Stimulated activated naive CD8-positive, alpha-beta T cell treated with anti-CD3 and anti-CD28 coated beads, Interleukin-15, Interleukin-2, amounts not matched to agents 100 ng/mL and 50 ng/mL, for 24 hours (primary cell): ENCODE measurements at regions not wholly inside any gene's neighbourhood (a gene's known extent, or its start where the extent isn't known, plus 50 kb on each side); places are given as distances from the start of the nearest gene placed in this dataset.

Experiments
- H3K27ac Mint-ChIP-seq: one replicate; pipeline ENCODE4 v1.8.0; 2021; ENCODE audit warnings: mild to moderate bottlenecking, mixed read lengths
- H3K27me3 Mint-ChIP-seq: one replicate; pipeline ENCODE4 v1.8.0; 2021; ENCODE audit warnings: mixed read lengths
- H3K36me3 Mint-ChIP-seq: one replicate; pipeline ENCODE4 v1.8.0; 2021; ENCODE audit warnings: low read depth, mixed read lengths
- H3K4me1 Mint-ChIP-seq: one replicate; pipeline ENCODE4 v1.8.0; 2021; ENCODE audit warnings: low read depth, mixed read lengths
- H3K4me3 Mint-ChIP-seq: one replicate; pipeline ENCODE4 v1.8.0; 2021; ENCODE audit warnings: mild to moderate bottlenecking, mixed read lengths
- H3K9me3 Mint-ChIP-seq: one replicate; pipeline ENCODE4 v1.8.0; 2021; ENCODE audit warnings: mixed read lengths

GRCh38 chr13:63124863-63125262 is 1709.2 kb upstream of the PCDH20 start:
- Mint-ChIP-seq H3K36me3 (no peaks in the 10 kb centered on the region), H3K27me3 (no peaks in the 10 kb centered on the region), H3K4me3 (no peak overlapping the region), H3K9me3 (no peaks in the 10 kb centered on the region), H3K27ac (no peak overlapping the region), H3K4me1 (no peaks in the 10 kb centered on the region)

GRCh38 chr13:63120883-63121282 is 1705.2 kb upstream of the PCDH20 start:
- Mint-ChIP-seq H3K4me3 (no peak overlapping the region), H3K27ac (no peak overlapping the region), H3K27me3 (no peaks in the 10 kb centered on the region), H3K36me3 (no peaks in the 10 kb centered on the region), H3K9me3 (no peaks in the 10 kb centered on the region), H3K4me1 (no peaks in the 10 kb centered on the region)

DNA sequence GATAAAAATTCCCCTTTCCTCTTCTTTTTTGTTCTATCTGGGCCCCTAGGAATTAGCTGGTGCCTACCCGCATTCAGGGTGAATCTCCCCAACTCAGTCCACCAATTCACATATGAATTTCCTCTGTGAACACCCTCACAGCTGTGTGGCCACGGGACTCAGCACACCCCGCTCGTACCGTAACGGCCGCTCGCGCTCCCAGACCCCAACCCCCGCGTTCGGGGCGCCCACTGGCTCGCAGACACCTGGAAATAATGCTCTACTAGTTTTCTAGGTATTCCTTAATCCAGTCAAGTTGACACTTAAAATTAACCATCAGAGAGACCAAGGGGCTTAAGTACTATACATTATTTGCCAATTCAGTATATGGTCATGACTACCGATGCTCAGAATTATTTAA is 1702.1 kb upstream of the PCDH20 start:
- no peak overlapping the region for H3K4me3 Mint-ChIP-seq
- H3K27me3 Mint-ChIP-seq: no peaks in the 10 kb centered on the region
- H3K4me1 Mint-ChIP-seq: no peaks in the 10 kb centered on the region
- H3K9me3 Mint-ChIP-seq: peaks cover 5% of the 10 kb centered on the region
- H3K27ac Mint-ChIP-seq: no peak overlapping the region
- H3K36me3 Mint-ChIP-seq: no peaks in the 10 kb centered on the region

DNA sequence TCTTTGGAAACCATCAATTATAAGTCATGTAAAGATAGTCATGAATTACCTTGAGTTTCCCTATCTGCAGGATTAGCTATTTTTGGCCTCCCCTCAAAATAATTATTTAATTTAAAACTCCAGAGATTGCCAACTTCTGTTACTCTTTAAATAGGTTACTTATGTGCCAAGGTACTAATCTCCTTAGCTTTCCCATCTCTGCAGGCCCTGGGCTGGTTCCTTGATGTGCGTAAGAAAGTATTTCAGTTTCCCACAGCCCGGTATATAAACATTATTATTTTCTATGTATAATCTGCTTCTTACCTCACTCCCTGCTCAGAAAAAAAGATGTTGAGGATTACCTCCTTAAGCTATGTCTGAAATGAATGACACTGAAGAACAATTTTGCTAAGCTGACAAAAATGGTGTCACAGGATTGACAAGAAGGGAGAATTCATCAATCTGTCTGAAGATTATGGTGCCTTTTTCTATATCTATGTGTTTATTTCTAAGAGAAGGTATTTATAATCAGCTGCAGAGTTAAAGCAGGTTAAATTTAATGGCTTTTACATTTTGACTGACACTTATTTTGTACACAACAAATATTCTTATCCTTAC is 1697.2 kb upstream of the PCDH20 start:
- Mint-ChIP-seq H3K27me3 (no peaks in the 10 kb centered on the region), H3K27ac (no peak overlapping the region), H3K36me3 (no peaks in the 10 kb centered on the region), H3K4me1 (no peaks in the 10 kb centered on the region), H3K9me3 (peaks cover 5% of the 10 kb centered on the region), H3K4me3 (no peak overlapping the region)

GRCh38 chr13:63110466-63110865 is 1694.8 kb upstream of the PCDH20 start:
- Mint-ChIP-seq H3K9me3 (peaks cover 5% of the 10 kb centered on the region), H3K4me3 (no peak overlapping the region), H3K27ac (no peak overlapping the region), H3K36me3 (no peaks in the 10 kb centered on the region), H3K4me1 (no peaks in the 10 kb centered on the region), H3K27me3 (no peaks in the 10 kb centered on the region)

GRCh38 chr13:63107179-63107943 is 1691.7 kb upstream of the PCDH20 start:
- H3K27ac Mint-ChIP-seq: no peak overlapping the region

DNA sequence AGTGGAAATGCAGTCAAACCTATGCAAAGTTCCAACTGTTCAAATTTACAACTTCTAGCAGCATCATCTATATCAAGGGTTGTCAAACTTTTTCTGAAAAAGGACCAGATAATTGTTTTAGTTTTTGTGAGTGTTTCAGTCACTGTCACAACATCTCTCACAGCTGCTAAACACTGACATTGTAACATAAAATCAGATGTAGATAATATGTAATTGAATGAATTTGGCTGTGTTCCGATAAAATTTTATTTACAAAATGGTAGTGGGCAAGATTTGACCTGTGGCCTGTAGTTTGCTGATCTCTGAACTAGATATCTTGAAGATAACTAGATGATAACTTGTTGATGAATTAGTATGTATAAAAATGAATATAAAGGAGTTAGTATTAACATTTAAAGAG is 1679.1 kb upstream of the PCDH20 start:
- no peak overlapping the region for H3K4me3 Mint-ChIP-seq
- H3K9me3 Mint-ChIP-seq: no peaks in the 10 kb centered on the region
- no peaks in the 10 kb centered on the region for H3K27me3 Mint-ChIP-seq
- H3K36me3 Mint-ChIP-seq: no peaks in the 10 kb centered on the region
- H3K27ac Mint-ChIP-seq: no peak overlapping the region
- no peaks in the 10 kb centered on the region for H3K4me1 Mint-ChIP-seq

More at GRCh38 chr13:63107179-63107943, 1691.7 kb upstream of the PCDH20 start:
- Mint-ChIP-seq H3K36me3 (no peaks in the 10 kb centered on the region), H3K9me3 (peaks cover 3% of the 10 kb centered on the region), H3K4me3 (no peak overlapping the region), H3K4me1 (no peaks in the 10 kb centered on the region), H3K27me3 (no peaks in the 10 kb centered on the region)

GRCh38 chr13:63093907-63094469 is 1678.3 kb upstream of the PCDH20 start:
- Mint-ChIP-seq H3K9me3 (no peaks in the 10 kb centered on the region), H3K36me3 (no peaks in the 10 kb centered on the region), H3K27ac (no peak overlapping the region), H3K27me3 (no peaks in the 10 kb centered on the region), H3K4me1 (no peaks in the 10 kb centered on the region), H3K4me3 (no peak overlapping the region)

DNA sequence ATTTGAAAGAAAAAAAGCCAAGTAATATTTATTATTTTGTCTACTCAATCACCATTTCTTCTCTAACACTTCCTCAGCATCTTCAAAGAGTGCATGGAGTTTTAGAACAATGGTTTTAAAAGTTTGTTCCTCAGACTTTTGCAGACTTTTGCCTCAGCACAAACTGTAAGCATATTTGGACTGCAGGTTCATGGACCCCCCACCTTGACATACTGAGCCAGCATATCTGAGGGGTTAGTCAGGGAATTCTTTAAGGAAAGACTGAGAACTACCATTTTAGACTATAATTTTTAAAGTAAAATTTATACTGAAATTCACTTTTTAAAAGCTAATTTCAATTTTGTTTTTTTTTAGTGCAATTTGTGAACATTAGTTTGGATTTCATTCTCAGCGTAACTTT is 1676.8 kb upstream of the PCDH20 start:
- Mint-ChIP-seq H3K4me1 (no peaks in the 10 kb centered on the region), H3K36me3 (no peaks in the 10 kb centered on the region), H3K4me3 (no peak overlapping the region), H3K27ac (no peak overlapping the region), H3K9me3 (no peaks in the 10 kb centered on the region), H3K27me3 (no peaks in the 10 kb centered on the region)

DNA sequence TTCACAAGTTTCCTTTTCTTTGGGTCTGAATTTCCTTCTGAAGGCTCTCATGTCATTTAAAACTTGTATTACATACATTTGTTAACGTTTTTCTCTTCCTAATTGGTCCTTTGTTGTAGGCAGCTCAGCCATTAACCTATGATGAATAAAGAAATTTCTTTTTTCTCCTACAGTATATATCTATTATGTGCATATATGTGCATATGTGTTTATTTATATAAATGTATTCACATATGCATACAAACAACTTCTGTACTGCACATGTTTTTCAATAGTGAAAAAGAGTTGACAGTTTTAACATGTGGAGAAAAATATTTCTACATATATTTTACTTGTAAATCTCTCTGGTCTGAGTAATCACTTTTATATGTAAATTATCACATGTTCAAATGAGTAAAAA is 1674.9 kb upstream of the PCDH20 start:
- Mint-ChIP-seq H3K9me3 (no peaks in the 10 kb centered on the region), H3K36me3 (no peaks in the 10 kb centered on the region), H3K4me1 (no peaks in the 10 kb centered on the region), H3K27me3 (no peaks in the 10 kb centered on the region), H3K4me3 (no peak overlapping the region), H3K27ac (no peak overlapping the region)

- Mint-ChIP-seq H3K27ac (no peak overlapping the region), H3K4me3 (no peak overlapping the region), H3K4me1 (no peaks in the 10 kb centered on the region), H3K36me3 (no peaks in the 10 kb centered on the region), H3K9me3 (peaks cover 7% of the 10 kb centered on the region), H3K27me3 (no peaks in the 10 kb centered on the region)
Observed at GRCh38 chr13:63088226-63088625, 1672.6 kb upstream of the PCDH20 start.

GRCh38 chr13:63086286-63086685 is 1670.6 kb upstream of the PCDH20 start:
- no peak overlapping the region for H3K27ac Mint-ChIP-seq

DNA sequence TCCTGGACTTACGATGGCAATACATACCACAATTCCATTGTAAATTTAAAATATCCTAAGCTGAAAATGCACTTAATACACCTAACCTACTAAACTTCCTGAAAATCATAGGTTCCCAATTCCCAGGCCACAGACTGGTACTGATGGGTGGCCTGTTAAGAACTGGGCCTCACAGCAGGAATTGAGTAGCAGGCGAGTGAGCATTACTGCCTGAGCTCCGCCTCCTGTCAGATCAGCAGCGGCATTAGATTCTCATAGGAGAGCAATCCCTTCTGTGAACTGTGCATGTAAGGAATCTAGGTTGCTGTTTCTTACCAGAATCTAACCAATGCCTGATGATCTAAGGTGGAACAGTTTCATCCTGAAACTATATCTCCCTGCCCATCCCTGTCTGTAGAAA is 1670.2 kb upstream of the PCDH20 start:
- Mint-ChIP-seq H3K27me3 (no peaks in the 10 kb centered on the region), H3K9me3 (peaks cover 14% of the 10 kb centered on the region), H3K36me3 (no peaks in the 10 kb centered on the region), H3K4me3 (no peak overlapping the region), H3K27ac (no peak overlapping the region), H3K4me1 (no peaks in the 10 kb centered on the region)

More at GRCh38 chr13:63086286-63086685, 1670.6 kb upstream of the PCDH20 start:
- Mint-ChIP-seq H3K27me3 (no peaks in the 10 kb centered on the region), H3K9me3 (peaks cover 11% of the 10 kb centered on the region), H3K4me3 (no peak overlapping the region), H3K36me3 (no peaks in the 10 kb centered on the region), H3K4me1 (no peaks in the 10 kb centered on the region)

DNA sequence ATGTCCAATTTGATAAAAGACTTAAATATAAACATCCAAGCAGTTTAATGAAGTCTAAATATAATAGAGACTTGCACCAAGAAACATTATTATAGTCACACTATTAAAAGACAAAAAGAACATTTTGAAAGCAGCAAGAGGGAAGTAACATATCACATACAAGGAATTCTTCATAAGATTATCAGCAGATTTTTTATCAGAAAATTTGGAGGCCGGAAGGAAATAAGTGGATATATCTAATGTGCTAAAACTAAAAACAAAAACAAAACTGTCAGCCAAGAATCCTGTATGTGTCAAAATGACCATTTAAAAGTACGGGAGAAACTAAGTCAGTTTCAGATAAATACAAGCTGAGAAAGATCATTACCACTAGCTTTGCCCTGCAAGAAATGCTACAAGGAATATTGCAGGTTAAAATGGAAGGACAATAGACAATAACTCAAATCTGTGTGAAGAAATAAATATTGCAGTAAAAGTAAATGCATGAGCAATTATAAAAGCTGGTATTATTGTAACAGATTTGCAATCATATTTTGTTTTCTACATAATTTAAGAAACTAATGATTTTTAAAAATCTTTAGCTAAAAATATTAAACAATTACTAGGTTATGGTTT is 1665.9 kb upstream of the PCDH20 start:
- Mint-ChIP-seq H3K4me1 (no peaks in the 10 kb centered on the region), H3K9me3 (peaks cover 26% of the 10 kb centered on the region), H3K27me3 (no peaks in the 10 kb centered on the region), H3K4me3 (no peak overlapping the region), H3K36me3 (no peaks in the 10 kb centered on the region), H3K27ac (no peak overlapping the region)

- Mint-ChIP-seq H3K9me3 (peaks cover 12% of the 10 kb centered on the region), H3K27me3 (no peaks in the 10 kb centered on the region), H3K4me3 (no peak overlapping the region), H3K4me1 (no peaks in the 10 kb centered on the region), H3K36me3 (no peaks in the 10 kb centered on the region), H3K27ac (no peak overlapping the region)
Observed at GRCh38 chr13:63075126-63075525, 1659.5 kb upstream of the PCDH20 start.
